Hematopoietic multipotent progenitor cell treated with erythropoietin and hydrocortisone succinate and interleukin-3 and kit ligand, for 15 days (in vitro differentiated cells): ENCODE measurements at regions not wholly inside any gene's neighbourhood (a gene's known extent, or its start where the extent isn't known, plus 50 kb on each side); places are given as distances from the start of the nearest gene placed in this dataset.

Experiments
- DNase-seq: peaks from one replicate; pipeline ENCODE4 v3.0.0-alpha.2; 2015; ENCODE audit warnings: low spot score

GRCh38 chr12:14279845-14280244 lies 85.6 kb upstream of the ATF7IP start:
- DNase-seq: no peak

GRCh38 chr12:14280921-14281320 lies 84.6 kb upstream of the ATF7IP start:
- DNase-seq: no peak

- DNase-seq: no peak
Observed at GRCh38 chr12:14281539-14281938, 83.9 kb upstream of the ATF7IP start.

GRCh38 chr12:14283489-14284144 lies 81.9 kb upstream of the ATF7IP start:
- DNase-seq: no peak

- no peak for DNase-seq
Observed at GRCh38 chr12:14284184-14284722, 81.2 kb upstream of the ATF7IP start.

- no peak for DNase-seq
Observed at GRCh38 chr12:14289601-14290000, 75.9 kb upstream of the ATF7IP start.

GRCh38 chr12:14290951-14291350 lies 74.5 kb upstream of the ATF7IP start:
- no peak for DNase-seq

- DNase-seq: no peak
Observed at GRCh38 chr12:14303661-14304155, 61.8 kb upstream of the ATF7IP start.

- no peak for DNase-seq
Observed at GRCh38 chr12:14307004-14307403, 58.5 kb upstream of the ATF7IP start.

- DNase-seq: no peak
Observed at GRCh38 chr12:14308516-14308915, 57.0 kb upstream of the ATF7IP start.

GRCh38 chr12:14310866-14311265 lies 54.6 kb upstream of the ATF7IP start:
- no peak for DNase-seq

GRCh38 chr12:14313379-14314138 lies 51.9 kb upstream of the ATF7IP start:
- no peak for DNase-seq

- no peak for DNase-seq
Observed at GRCh38 chr12:14314801-14315200, 50.7 kb upstream of the ATF7IP start.

- no peak for DNase-seq
Observed at GRCh38 chr12:14315501-14315900, 50.0 kb upstream of the ATF7IP start.
